ENCODE measurements at regions not wholly inside any gene's neighbourhood (a gene's known extent, or its start where the extent isn't known, plus 50 kb on each side); places are given as distances from the start of the nearest gene placed in this dataset.

- TF ChIP-seq CTCF (IDR thresholded peaks at IDR 0.05) (no peak), POLR2A (IDR thresholded peaks at IDR 0.05) (no peak)
These were observed 54.1 kb upstream of the STK32A start for GRCh38 chr5:147180751-147181150.
